Spleen (tissue), 11 donors: ENCODE measurements at regions not wholly inside any gene's neighbourhood (a gene's known extent, or its start where the extent isn't known, plus 50 kb on each side); places are given as distances from the start of the nearest gene placed in this dataset.

Experiments used
- DNase-seq: peaks from one replicate; pipeline ENCODE4 v3.0.0-alpha.2; 2020
- H3K27ac ChIP-seq, 8 donors: fragments of 200-600 bp; sonication (generic) in 7 of 8; 1 replicate in 4 of 8; 2 replicates in 4 of 8; pipeline versions ENCODE4 v1.5.0 to v1.8.0; 2016 to 2021; ENCODE audit warnings: inconsistent platforms in 4 of 8, mild to moderate bottlenecking in 4 of 8, moderate library complexity in 1 of 8
- H3K27me3 ChIP-seq, 7 donors: fragments of 200-600 bp; sonication (generic) in 6 of 7; replicated peaks in 1 of 7; 1 replicate in 4 of 7; 2 replicates in 3 of 7; pipeline versions ENCODE4 v1.5.0 to v1.8.0; 2016 to 2021; ENCODE audit warnings: inconsistent platforms in 3 of 7, mild to moderate bottlenecking in 1 of 7
- H3K36me3 ChIP-seq, 6 donors: fragments of 200-600 bp; sonication (generic) in 5 of 6; 1 replicate in 4 of 6; 2 replicates in 2 of 6; pipeline versions ENCODE4 v1.5.0 to v1.8.0; 2016 to 2021; ENCODE audit warnings: inconsistent platforms in 2 of 6
- H3K4me1 ChIP-seq, 6 donors: fragments of 200-600 bp; sonication (generic) in 5 of 6; 1 replicate in 3 of 6; 2 replicates in 3 of 6; pipeline versions ENCODE4 v1.5.0 to v1.8.0; 2016 to 2021; ENCODE audit warnings: inconsistent platforms in 3 of 6
- H3K4me3 ChIP-seq, 8 donors: fragments of 200-600 bp; sonication (generic) in 7 of 8; 1 replicate in 4 of 8; 2 replicates in 4 of 8; pipeline versions ENCODE4 v1.5.0 to v1.8.0; 2016 to 2021; ENCODE audit warnings: inconsistent platforms in 4 of 8, mild to moderate bottlenecking in 4 of 8, moderate library complexity in 2 of 8
- H3K9me3 ChIP-seq, 8 donors: fragments of 200-600 bp; sonication (generic) in 7 of 8; 1 replicate in 4 of 8; 2 replicates in 4 of 8; pipeline versions ENCODE4 v1.5.0 to v1.8.0; 2016 to 2021; ENCODE audit warnings: inconsistent platforms in 4 of 8
- CTCF ChIP-seq, 11 experiments: fragments of 200-600 bp in 7 of 11; fragments of 450-650 bp in 4 of 11; sonication (generic) in 4 of 11; IDR thresholded peaks in 8 of 11; conservative IDR thresholded peaks in 3 of 11; 1 replicate in 7 of 11; 2 replicates in 4 of 11; pipeline versions ENCODE4 v1.4.0 to v1.8.0; 2016 to 2021; ENCODE audit warnings: antibody characterized with exemption in 11 of 11, inconsistent platforms in 4 of 11, mild to moderate bottlenecking in 1 of 11
- POLR2A ChIP-seq, 3 donors: fragments of 450-650 bp; IDR thresholded peaks; one replicate each; pipeline ENCODE4 v1.5.1; 2017; ENCODE audit warnings: antibody characterized with exemption in 3 of 3, mild to moderate bottlenecking in 1 of 3
- POLR2AphosphoS5 ChIP-seq, 3 donors: sonication (generic); formaldehyde crosslinking; IDR thresholded peaks; one replicate each; pipeline ENCODE4 v1.5.1; 2017; ENCODE audit warnings: antibody characterized with exemption in 3 of 3
- WGBS, 5 donors: extraction: QIAGEN DNeasy Blood & Tissue Kit in 3 of 5; methylation state at CpG; one replicate each; pipeline versions ENCODE4 v1.1.5 to v1.1.7; 2013 to 2018; 5-methylcytosine and 5-hydroxymethylcytosine counted together
- intact Hi-C: fragments of 100-400 bp; cut with DNase I; formaldehyde crosslinking; loops from one replicate; pipeline ENCODE4 v1.15.0; 2023; ENCODE audit warnings: low total_unique reads
- donor health status: healthy with polysubstance abuse.
- donor health status: DM: no; HTN: no; CAD: no; lungs with moderate emphysema.
- donor health status: DM: no; HTN: no; CAD: no.
- donor health status: Bipolar disorder and iron deficiency.
- donor health status: healthy.
- donor health status: DM: no; HTN: no; CAD: no.
- donor health status: DM: yes; HTN: yes; CAD: no.

- TF ChIP-seq CTCF (IDR thresholded peaks at IDR 0.05 in 8 of 11, conservative IDR thresholded peaks at IDR 0.05 in 3 of 11) (no peak), POLR2A (IDR thresholded peaks at IDR 0.05) (no peak), POLR2AphosphoS5 (IDR thresholded peaks at IDR 0.05) (no peak)
- Histone ChIP-seq H3K36me3 (no peaks in the 10 kb centered on the region), H3K4me1 (no peaks in the 10 kb centered on the region), H3K27ac (no peak overlapping the region), H3K27me3 (peaks cover 0 to 18% (median 0%) of the 10 kb centered on the region in 7 donors), H3K4me3 (no peak overlapping the region), H3K9me3 (peaks cover 0 to 15% (median 9%) of the 10 kb centered on the region in 8 donors)
- intact Hi-C loops = no loop called here
- whole genome bisulfite sequencing, 5 donors = 83 to 91% (median 90%) methylated on average over 8 to 9 of the region's 9 CpGs
- DNase-seq = no peak
These were observed 119.6 kb downstream of the BUD13 start for GRCh38 chr11:116653206-116653605.

GRCh38 chr11:116651737-116652237, 121.0 kb downstream of the BUD13 start:
- Histone ChIP-seq H3K27ac (no peak overlapping the region), H3K4me3 (no peak overlapping the region), H3K27me3 (peaks cover 0 to 13% (median 0%) of the 10 kb centered on the region in 7 donors), H3K4me1 (no peaks in the 10 kb centered on the region), H3K36me3 (no peaks in the 10 kb centered on the region), H3K9me3 (peaks cover 0 to 15% (median 9%) of the 10 kb centered on the region in 8 donors)
- WGBS, 5 donors = 33 to 49% (median 40%) methylated on average over 6 of the region's 6 CpGs
- intact Hi-C loops = no loop called here
- no peak for DNase-seq
- TF ChIP-seq POLR2A (IDR thresholded peaks at IDR 0.05) = no peak
- no peak for TF ChIP-seq CTCF (IDR thresholded peaks at IDR 0.05 in 8 of 11, conservative IDR thresholded peaks at IDR 0.05 in 3 of 11)
- TF ChIP-seq POLR2AphosphoS5 (IDR thresholded peaks at IDR 0.05) = no peak

GRCh38 chr11:116651098-116651736, 121.6 kb downstream of the BUD13 start:
- Histone ChIP-seq H3K9me3 (peaks cover 0 to 19% (median 9%) of the 10 kb centered on the region in 8 donors), H3K27me3 (peaks cover 0 to 13% (median 0%) of the 10 kb centered on the region in 7 donors), H3K27ac (no peak overlapping the region), H3K36me3 (no peaks in the 10 kb centered on the region), H3K4me1 (no peaks in the 10 kb centered on the region), H3K4me3 (no peak overlapping the region)
- intact Hi-C loops = no loop called here
- no peak for DNase-seq
- 30 to 54% (median 47%) methylated on average over 9 of the region's 9 CpGs for WGBS, 5 donors
- TF ChIP-seq POLR2AphosphoS5 (IDR thresholded peaks at IDR 0.05) (no peak), POLR2A (IDR thresholded peaks at IDR 0.05) (no peak), CTCF (IDR thresholded peaks at IDR 0.05 in 8 of 11, conservative IDR thresholded peaks at IDR 0.05 in 3 of 11) (no peak)

- peaks cover 0 to 21% (median 5%) of the 10 kb centered on the region in 8 donors for H3K9me3 ChIP-seq
- H3K27me3 ChIP-seq = peaks cover 0 to 13% (median 0%) of the 10 kb centered on the region in 7 donors
- no peak for TF ChIP-seq POLR2AphosphoS5 (IDR thresholded peaks at IDR 0.05)
- no peak for TF ChIP-seq POLR2A (IDR thresholded peaks at IDR 0.05)
- TF ChIP-seq CTCF (IDR thresholded peaks at IDR 0.05 in 8 of 11, conservative IDR thresholded peaks at IDR 0.05 in 3 of 11) = no peak
- no peaks in the 10 kb centered on the region for H3K36me3 ChIP-seq
- 39 to 73% (median 62%) methylated on average over 2 of the region's 2 CpGs for WGBS, 5 donors
- H3K27ac ChIP-seq = no peak overlapping the region
- no peak for DNase-seq
- H3K4me3 ChIP-seq = no peak overlapping the region
- intact Hi-C loops = no loop called here
- H3K4me1 ChIP-seq = no peaks in the 10 kb centered on the region
These were observed 122.7 kb downstream of the BUD13 start for GRCh38 chr11:116650052-116650451.
